ENCODE measurements at regions not wholly inside any gene's neighbourhood (a gene's known extent, or its start where the extent isn't known, plus 50 kb on each side); places are given as distances from the start of the nearest gene placed in this dataset.

DNA sequence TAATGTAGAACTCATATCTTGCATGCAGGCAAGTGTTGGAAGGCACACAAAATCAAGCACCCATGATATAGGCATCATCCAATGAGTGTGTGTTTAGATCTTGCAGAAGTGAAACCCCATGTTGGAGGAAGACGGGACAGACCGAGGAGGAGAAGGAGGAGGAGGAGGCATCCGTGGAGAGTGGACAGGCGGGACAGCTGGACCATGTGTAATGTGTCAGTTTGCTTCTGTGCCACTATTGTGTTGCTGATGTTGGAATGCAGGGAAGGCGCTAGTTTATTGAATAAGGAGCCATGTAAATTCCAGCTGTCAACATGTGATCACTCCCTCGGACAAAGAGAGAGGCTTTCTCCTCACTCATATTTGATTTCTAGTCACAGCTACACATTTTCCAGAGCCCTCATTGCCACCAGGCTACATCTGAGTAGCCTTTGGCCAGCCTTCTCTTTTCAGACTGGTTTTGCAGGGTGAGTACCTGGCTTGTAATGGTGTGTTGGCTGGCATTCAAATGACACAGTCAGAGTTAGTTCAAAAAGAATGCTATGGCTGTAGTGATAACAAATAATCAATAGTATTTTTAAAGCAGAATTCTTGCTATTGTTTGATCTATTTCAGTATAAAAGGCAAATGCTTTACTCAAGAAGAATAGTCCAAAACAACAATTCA is 1037.6 kb upstream of the NR2F2 start:
- DNase-seq: no peak
- in situ Hi-C loops (cut with HindIII; ENCODE audit: low pct_ligation_motif_present, low pct_unique_long_range_greater_than_20kb, low sequenced_read_pairs): no loop called here

DNA sequence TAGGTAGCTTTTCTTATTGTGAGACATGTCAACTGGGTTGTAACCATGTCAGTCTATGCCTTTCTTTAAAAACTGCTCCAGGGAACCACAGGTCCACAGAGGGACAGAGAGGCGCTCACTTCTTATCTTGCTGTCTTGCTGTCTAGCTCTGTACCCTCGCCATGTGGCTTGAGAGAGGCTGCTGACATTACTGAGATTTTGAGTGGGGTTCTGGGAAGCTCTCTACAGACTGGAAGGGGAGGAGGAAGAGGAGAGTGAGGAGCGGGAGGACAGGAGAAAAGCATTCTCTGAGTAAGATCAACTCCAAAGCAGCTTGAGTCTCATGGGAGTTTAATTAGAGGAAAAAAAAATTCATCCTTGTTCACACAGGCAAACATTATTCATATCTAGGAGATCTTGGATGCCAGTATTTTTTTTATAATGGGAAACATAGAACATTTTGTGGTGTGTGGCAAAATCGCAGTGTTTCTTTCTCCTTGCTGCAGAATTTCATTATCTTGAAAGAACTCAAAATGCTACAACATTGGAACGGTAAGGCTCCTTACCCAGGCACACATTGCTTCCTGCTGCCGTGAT is 1037.0 kb upstream of the NR2F2 start:
- in situ Hi-C loops (cut with HindIII; ENCODE audit: low pct_ligation_motif_present, low pct_unique_long_range_greater_than_20kb, low sequenced_read_pairs): no loop called here
- no peak for DNase-seq

DNA sequence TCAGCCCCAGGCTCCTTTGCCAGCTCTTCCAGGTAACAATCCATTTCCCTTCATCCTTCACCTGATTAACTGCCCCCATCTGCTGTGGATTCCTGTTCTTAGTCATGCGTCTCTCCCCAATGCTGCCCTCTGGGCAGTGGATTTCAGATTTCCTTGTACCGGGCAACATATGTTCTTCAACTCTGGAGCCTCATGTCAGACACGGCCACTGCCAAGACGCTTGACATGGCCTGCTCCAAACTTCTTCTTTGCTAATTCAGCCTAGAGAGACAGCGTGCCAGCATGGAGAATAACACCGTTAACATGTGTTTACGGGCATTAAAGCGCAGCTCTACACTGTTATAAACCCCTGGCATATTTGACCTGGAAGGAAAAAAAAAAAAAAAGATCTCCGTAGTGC is 1035.1 kb upstream of the NR2F2 start:
- in situ Hi-C loops (cut with HindIII; ENCODE audit: low pct_ligation_motif_present, low pct_unique_long_range_greater_than_20kb, low sequenced_read_pairs): no loop called here
- DNase-seq: no peak

DNA sequence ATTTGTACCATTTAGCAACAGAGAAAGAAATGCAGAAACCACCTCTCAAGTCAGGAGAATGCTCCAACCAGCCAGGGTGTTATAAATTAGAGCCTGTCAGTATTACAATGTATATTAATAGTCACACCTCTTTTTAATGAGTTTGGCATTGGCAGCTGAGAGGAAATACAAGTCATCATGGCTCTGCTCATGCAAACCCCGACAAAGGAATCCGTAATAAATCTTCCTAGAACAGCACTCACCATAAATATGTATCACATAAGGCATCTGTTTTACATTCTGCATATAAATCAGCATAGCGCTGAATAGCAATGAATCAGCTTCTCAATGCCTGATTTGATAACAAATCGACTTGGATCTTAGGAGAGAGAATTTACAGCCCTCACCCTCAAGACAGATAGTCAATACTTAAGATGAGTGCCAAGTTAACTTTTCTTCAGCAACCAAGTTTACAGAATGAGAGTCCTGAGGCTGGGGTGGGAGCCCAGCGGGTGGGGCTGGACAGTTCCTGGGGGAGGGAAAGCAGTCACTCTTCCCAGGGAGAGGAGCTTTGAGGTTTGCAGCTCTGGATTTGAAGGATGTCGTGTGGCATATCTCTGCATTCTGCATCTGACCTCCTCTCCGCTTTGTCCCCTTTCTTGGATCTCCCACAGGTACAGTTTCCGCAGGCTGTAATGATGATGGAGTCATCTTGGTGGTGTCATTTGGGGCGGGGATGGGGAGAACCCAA is 1034.4 kb upstream of the NR2F2 start:
- DNase-seq: no peak
- in situ Hi-C loops (cut with HindIII; ENCODE audit: low pct_ligation_motif_present, low pct_unique_long_range_greater_than_20kb, low sequenced_read_pairs): no loop called here

DNA sequence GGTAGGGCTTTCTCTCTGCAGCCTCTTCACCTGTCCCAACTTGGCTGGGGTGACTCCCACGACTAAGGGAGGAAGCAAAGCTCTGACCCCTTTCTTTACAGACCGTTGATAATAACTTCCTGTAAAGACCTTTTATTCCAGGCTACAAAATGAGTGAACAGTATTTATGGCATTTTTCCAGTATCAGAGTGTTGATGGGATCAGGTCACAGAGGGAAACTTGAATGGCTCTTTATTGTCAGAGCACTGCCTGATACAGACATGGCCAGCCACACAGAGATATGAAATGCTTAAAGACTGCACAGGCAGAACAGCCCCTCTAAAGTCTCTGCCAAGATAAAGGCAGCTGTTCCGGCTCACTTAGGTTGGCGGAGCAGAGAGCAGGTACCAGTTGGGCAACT is 1033.9 kb upstream of the NR2F2 start:
- in situ Hi-C loops (cut with HindIII; ENCODE audit: low pct_ligation_motif_present, low pct_unique_long_range_greater_than_20kb, low sequenced_read_pairs): no loop called here
- no peak for DNase-seq

DNA sequence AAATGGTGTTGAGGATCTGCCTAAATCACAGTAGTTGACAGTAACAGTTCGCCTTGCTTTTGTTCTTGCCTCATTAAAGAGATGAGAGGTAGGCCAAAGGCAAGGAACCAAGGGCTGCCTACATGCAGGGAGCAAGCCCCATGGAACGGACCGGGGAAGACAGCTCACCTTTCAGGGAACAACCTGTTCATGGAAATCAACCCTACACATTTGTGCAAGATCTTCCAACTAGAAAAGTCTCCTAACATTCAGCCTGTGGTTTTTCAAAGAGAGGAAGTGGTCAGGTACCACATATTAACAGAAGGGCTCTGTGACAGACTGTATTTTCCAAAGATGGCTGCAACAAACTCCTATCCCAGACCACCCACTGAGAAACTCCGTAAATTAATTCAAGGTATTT is 1031.8 kb upstream of the NR2F2 start:
- in situ Hi-C loops (cut with HindIII; ENCODE audit: low pct_ligation_motif_present, low pct_unique_long_range_greater_than_20kb, low sequenced_read_pairs): no loop called here
- DNase-seq: no peak

DNA sequence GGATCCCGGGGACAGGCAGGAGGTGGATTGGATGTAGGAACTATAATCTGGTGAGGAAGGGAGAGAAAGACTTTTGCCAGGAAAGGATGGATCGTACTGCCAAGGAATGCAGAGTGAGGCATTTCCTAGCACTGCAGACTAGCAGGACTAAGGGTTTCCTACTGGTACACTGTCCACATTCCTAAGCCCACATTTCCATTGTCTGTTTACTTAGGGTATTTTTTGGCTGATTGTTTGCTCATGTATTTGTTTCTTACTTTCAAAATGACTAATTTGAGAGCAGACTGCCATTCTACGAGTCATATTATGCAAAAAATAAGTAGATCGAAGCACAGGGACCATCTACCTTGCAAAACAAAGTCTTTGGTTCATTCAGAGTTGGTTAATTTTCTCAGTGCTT is 1029.5 kb upstream of the NR2F2 start:
- in situ Hi-C loops (cut with HindIII; ENCODE audit: low pct_ligation_motif_present, low pct_unique_long_range_greater_than_20kb, low sequenced_read_pairs): no loop called here
- no peak for DNase-seq

DNA sequence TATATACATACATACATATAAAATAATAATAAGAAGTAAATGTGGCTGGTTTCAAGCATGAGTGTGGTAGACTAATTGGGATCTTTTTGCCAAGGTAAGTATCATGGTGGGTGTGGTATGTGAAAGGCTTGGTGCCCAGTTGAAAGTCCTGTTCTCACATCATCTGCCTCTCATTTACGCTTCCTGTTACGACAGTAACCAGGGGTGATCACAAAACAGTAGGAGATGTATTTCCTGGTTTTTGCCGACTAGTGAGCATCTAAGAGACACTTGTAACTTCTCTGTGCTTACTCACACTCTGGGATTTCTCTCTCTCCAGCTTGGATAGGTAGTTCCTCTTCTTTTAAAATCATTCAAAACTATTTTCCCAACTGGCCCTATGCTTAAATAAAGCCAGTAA is 1028.3 kb upstream of the NR2F2 start:
- DNase-seq: no peak
- in situ Hi-C loops (cut with HindIII; ENCODE audit: low pct_ligation_motif_present, low pct_unique_long_range_greater_than_20kb, low sequenced_read_pairs): no loop called here

DNA sequence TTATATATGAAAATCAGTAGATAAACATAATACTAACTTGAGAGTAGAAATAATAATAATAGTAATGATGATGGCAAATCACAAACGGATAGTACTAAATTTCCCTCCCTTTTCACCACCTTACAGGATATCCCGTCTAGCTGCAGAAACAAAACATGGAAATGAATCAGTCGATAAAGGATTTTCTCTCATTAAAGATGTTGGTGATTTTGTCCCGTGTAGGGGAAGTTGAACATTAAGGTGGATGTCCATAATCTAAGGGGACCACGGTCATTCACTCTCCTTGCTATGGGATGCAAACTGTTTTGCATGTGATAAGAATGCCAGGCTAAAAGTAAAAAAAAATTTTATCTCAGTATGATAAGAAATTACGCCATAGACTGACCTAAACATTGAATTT is 1027.7 kb upstream of the NR2F2 start:
- in situ Hi-C loops (cut with HindIII; ENCODE audit: low pct_ligation_motif_present, low pct_unique_long_range_greater_than_20kb, low sequenced_read_pairs): no loop called here
- DNase-seq: no peak

DNA sequence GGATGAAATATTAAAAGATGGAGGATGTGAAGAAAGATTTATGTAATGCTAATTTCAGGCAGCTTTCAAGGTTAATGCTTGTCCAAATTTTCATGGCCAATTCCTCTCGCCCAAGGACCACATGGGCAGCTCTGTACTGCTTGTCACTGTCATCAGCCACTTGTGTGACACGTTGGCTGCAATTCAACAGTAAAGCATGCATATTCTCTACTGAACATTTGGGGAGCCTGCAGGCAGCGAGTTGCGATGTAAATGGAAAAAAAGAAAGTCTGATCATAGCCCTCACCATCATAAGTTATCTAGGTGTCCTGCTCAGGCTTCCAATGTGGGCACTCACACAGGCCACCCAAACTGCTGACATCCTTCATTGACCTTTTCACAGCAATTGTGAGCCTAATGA is 1026.8 kb upstream of the NR2F2 start:
- in situ Hi-C loops (cut with HindIII; ENCODE audit: low pct_ligation_motif_present, low pct_unique_long_range_greater_than_20kb, low sequenced_read_pairs): no loop called here
- no peak for DNase-seq

DNA sequence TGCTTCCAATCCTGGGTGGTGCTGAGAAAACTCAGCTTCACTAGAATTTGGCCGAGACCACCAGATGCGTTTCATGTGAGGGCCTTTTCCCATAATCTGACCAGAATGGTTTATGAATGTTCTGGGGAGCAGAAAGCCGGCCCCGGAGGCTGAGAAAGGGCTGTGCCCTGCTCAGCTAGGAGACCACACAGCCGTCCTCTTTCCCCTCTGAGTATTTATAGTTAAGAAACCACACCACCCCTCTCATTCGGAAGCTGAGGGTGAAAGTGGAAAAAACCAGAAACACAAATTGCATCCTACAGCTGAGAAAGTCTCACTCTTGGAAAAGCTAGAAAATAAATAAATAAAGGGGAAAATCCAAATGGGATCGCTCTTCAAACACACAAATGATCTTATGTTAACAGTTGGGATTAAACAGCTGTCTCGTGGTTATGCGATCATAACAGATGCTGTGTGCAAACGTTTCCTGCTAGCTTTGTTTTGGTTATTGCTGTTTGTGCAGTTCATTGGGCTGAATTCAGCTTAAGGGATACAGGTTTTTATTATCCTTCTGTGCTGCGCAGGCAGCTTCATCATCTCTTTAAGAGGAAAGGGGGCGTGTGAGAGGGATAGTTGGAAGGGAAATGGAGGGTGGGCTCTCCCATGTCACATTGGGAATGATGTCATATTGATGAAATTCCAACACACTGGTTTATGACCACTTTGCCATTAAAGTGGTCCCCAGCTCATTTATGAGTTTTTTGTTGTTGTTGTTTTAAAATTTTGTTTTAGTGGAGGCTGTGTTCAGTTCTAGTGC is 1026.2 kb upstream of the NR2F2 start:
- in situ Hi-C loops (cut with HindIII; ENCODE audit: low pct_ligation_motif_present, low pct_unique_long_range_greater_than_20kb, low sequenced_read_pairs): no loop called here
- DNase-seq: no peak

DNA sequence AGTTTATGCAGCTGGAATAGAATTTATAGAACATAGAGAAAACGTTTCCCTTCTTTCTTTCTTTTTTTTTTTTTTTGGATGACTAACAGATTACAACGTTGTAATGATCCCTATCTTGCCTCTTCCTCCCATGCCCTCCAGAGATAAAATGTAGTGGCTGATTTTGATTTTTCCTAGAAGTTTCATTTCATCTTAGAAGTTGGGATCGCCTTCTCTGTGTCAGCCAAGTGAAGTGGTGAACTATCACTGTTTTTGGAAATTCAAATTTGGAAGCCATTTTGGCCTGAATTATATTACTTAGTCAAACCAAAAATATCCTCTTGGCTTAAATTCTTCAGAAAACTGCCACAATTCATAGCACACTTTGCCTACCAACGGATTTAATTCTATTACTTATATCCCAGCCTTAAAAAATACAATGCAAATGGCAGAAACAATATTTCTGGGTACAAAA is 1025.5 kb upstream of the NR2F2 start:
- in situ Hi-C loops (cut with HindIII; ENCODE audit: low pct_ligation_motif_present, low pct_unique_long_range_greater_than_20kb, low sequenced_read_pairs): no loop called here
- no peak for DNase-seq

DNA sequence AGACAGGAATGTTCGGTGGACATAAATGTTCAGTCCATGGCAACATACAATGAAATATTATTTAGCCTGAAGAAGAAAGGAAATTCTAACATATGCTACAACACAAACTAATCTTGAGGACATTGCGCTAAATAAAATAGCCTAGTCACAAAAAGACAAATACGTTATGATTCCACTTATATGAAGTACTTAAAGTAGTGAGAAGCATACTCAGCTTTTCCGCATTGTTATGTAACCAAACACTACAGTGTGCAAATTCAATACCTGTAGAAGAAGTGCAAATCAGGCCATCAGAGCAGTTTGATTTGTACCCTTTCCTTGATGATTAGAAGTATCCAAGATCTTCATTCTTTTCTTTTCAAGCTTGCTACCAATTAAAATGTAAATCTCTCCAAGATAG is 1023.4 kb upstream of the NR2F2 start:
- in situ Hi-C loops (cut with HindIII; ENCODE audit: low pct_ligation_motif_present, low pct_unique_long_range_greater_than_20kb, low sequenced_read_pairs): no loop called here
- DNase-seq: no peak

DNA sequence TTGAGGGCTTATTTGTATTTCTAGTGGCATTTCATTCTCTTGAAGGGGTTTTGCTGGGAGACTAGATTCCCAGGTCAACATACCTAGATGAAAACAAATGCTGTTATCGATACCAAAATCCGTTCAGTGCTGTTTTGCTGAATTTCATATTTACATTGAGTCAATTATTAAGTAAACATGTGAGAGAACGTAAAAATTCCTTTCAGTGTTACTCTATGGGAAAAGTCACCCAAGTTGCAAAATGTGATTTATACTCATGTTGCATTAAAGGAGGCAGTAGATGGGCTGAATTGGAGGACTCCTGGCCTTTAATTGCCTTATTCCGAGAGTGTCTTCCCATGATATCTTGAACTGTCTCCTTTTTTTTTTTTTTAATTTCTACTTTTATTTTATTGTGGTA is 1011.3 kb upstream of the NR2F2 start:
- in situ Hi-C loops (cut with HindIII; ENCODE audit: low pct_ligation_motif_present, low pct_unique_long_range_greater_than_20kb, low sequenced_read_pairs): no loop called here

DNA sequence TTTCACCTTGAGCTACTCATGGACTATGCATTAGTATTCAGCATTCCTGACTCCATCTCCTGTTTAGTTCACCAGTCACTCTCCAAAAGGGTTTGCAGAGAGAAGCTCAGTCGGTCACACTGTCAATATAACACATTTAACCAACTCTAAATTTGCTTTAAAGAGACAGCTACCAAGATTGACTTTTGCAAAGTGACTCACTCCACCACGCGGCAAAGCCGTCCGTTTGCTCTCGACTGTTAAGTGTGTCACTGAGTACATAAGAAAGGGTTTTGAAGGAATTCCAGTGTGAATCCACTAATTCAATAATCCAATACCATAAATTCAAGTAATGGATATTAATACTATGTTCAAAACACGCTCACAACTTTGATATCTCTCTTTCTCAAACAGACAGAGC is 1006.7 kb upstream of the NR2F2 start:
- in situ Hi-C loops (cut with HindIII; ENCODE audit: low pct_ligation_motif_present, low pct_unique_long_range_greater_than_20kb, low sequenced_read_pairs): no loop called here
- no peak for DNase-seq

More for the DNA sequence above, 1011.3 kb upstream of the NR2F2 start:
- DNase-seq: no peak

DNA sequence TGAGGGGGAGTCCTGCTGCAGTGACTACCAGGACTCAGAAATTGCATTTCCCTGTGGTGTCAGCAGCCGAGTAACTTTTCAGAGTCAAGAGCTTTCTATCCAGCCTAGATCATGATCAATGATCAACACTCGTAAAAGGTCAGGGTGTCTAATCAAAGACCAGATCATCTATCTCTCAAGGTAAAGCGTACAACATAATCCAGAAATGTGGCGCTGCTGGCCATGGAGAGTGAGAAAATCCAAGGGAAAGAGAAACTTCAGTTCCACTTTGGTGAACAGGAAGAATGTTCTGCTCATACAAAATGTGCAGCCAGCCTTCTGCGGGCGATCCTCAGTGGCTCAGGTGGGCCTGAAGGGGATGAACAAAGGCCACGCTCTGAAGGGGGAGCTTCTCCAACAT is 1005.8 kb upstream of the NR2F2 start:
- no peak for DNase-seq
- in situ Hi-C loops (cut with HindIII; ENCODE audit: low pct_ligation_motif_present, low pct_unique_long_range_greater_than_20kb, low sequenced_read_pairs): no loop called here

DNA sequence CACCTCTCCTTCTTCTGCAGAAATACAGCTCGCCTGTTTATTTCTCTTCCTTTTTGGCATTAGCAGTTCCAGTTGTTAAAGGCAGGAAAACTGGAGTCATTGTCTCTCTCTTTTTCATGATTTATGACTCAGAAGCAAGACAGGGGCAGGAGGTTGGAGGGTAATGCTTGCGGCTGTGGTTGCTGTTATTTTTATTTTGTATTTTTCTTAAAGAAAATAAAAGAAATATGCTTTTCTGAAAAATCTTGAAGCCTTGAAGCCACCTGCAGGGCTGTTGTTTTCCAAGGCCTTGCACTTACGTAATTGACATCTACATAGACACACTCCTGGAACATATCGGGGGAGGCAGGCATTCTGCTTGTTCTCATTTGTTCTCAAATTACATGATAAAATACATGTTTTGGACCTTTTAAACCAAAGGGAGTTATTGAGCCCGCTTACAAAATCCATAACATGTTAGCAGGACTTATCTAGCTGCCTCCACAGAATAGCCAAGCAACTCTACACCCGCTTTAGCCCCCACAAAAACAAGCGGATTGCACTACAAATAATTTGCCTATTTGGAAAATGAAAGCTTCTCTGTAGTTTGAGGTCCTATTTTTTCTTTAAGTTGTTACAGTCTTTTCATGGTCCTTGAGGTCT is 1004.6 kb upstream of the NR2F2 start:
- in situ Hi-C loops (cut with HindIII; ENCODE audit: low pct_ligation_motif_present, low pct_unique_long_range_greater_than_20kb, low sequenced_read_pairs): no loop called here
- DNase-seq: no peak

DNA sequence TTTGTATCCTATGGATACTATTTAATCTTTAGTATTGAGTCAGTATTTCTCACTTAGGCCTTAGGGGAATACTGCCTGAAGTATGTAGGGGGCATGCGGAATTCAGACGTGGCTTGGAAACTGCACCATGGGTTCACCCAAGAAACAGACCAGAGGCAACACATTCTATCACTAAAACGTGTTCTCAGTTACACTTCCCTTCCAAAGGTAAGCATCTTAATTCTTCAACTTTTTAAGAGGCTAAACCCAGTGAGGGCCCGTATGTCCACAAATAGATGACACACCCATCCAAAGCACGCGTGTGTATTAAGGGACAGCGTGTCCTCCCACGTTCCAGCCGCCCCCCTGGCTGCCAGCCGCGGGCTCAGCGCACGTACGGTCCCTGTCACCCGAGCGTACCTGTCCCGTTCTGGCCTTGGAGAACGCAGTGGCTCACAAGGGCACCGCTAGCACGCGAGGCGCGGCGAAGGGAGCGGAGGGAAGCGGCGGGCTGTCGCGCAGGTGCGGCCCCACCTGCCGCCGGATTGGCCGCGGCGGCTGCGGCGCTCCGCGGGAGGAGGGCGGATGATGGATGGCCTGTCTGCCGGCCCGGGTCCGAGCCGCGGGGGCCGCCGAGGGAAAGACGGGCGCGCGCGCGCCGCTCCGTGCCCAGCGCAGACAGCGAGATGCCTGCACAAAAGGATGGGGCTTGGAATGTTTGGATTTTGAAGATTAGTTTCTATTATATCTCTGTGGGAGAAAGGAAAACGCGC is 1003.9 kb upstream of the NR2F2 start:
- DNase-seq: no peak
- in situ Hi-C loops (cut with HindIII; ENCODE audit: low pct_ligation_motif_present, low pct_unique_long_range_greater_than_20kb, low sequenced_read_pairs): no loop called here

Measured in ACHN (cell line).